K562 (cell line): ENCODE measurements at regions not wholly inside any gene's neighbourhood (a gene's known extent, or its start where the extent isn't known, plus 50 kb on each side); places are given as distances from the start of the nearest gene placed in this dataset.

Source experiments
- ARID1B ChIP-seq: fragments of 450-650 bp; IDR thresholded peaks from 2 replicates; pipeline ENCODE4 v1.6.1; 2016; ENCODE audit warnings: antibody characterized with exemption, mild to moderate bottlenecking, inconsistent platforms
- CBFB ChIP-seq: sonication (generic); formaldehyde crosslinking; IDR thresholded peaks from 2 replicates; pipeline ENCODE4 v1.4.0; 2020; ENCODE audit warnings: mild to moderate bottlenecking, missing genetic modification reagents
- CBX2 ChIP-seq: fragments of 200-600 bp; sonication (generic); IDR thresholded peaks from one replicate; pipeline ENCODE4 v1.6.1; 2012; ENCODE audit warnings: mild to moderate bottlenecking, low read length, inconsistent platforms; ENCODE audit not compliant: insufficient read depth, poor library complexity, severe bottlenecking
- CBX3 ChIP-seq, 2 experiments: IDR thresholded peaks; 1 replicate in 1 of 2; 2 replicates in 1 of 2; pipeline ENCODE4 v1.6.1; 2012; ENCODE audit warnings: inconsistent platforms in 2 of 2, low read length in 2 of 2, borderline replicate concordance in 1 of 2, control low read depth in 1 of 2
- CTBP1 ChIP-seq: fragments of 450-650 bp; IDR thresholded peaks from 2 replicates; pipeline ENCODE4 v1.6.1; 2016; ENCODE audit warnings: borderline replicate concordance
- E2F5 ChIP-seq: sonication (generic); formaldehyde crosslinking; IDR thresholded peaks from 2 replicates; pipeline ENCODE4 v1.8.0; 2022; ENCODE audit warnings: mild to moderate bottlenecking, missing genetic modification reagents
- FIP1L1 ChIP-seq: fragments of 200-400 bp; formaldehyde crosslinking; IDR thresholded peaks from 2 replicates; pipeline ENCODE4 v1.6.1; 2018; ENCODE audit warnings: mild to moderate bottlenecking, low read depth, low read length; ENCODE audit not compliant: poor library complexity, severe bottlenecking
- FUS ChIP-seq: fragments of 200-400 bp; formaldehyde crosslinking; optimal IDR thresholded peaks from 2 replicates; pipeline ENCODE3; 2017; ENCODE audit warnings: low read depth, low read length
- HDAC6 ChIP-seq: IDR thresholded peaks from 2 replicates; pipeline ENCODE4 v1.6.1; 2012; ENCODE audit warnings: low read depth, mild to moderate bottlenecking, control low read depth, inconsistent platforms, low read length, moderate library complexity
- KDM4B ChIP-seq, 2 experiments: fragments of 450-650 bp in 1 of 2; sonication (generic) in 1 of 2; IDR thresholded peaks; 2 replicates each; pipeline ENCODE4 v1.6.1; 2016 to 2017; ENCODE audit warnings: borderline replicate concordance in 2 of 2, antibody characterized with exemption in 1 of 2, low read depth in 1 of 2, mild to moderate bottlenecking in 1 of 2
- LEF1 ChIP-seq: fragments of 450-650 bp; IDR thresholded peaks from 2 replicates; pipeline ENCODE4 v1.6.1; 2016; ENCODE audit warnings: mild to moderate bottlenecking
- MEIS2 ChIP-seq: fragments of 450-650 bp; IDR thresholded peaks from 2 replicates; pipeline ENCODE4 v1.6.1; 2014; ENCODE audit warnings: mild to moderate bottlenecking; ENCODE audit not compliant: partially characterized antibody
- NONO ChIP-seq, 2 experiments: fragments of 200-400 bp in 1 of 2; fragments of 450-650 bp in 1 of 2; formaldehyde crosslinking in 1 of 2; IDR thresholded peaks; 2 replicates each; pipeline ENCODE4 v1.6.1; 2017; ENCODE audit warnings: low read depth in 2 of 2, mild to moderate bottlenecking in 2 of 2, moderate library complexity in 2 of 2, low read length in 1 of 2
- SETDB1 ChIP-seq: IDR thresholded peaks from one replicate; pipeline ENCODE4 v1.6.1; 2012; ENCODE audit warnings: low read length, control low read depth, inconsistent platforms
- SLC30A9 ChIP-seq: fragments of 250-450 bp; sonication (Bioruptor Pico); IDR thresholded peaks from 2 replicates; pipeline ENCODE4 v1.8.0; 2022; ENCODE audit warnings: mild to moderate bottlenecking, moderate library complexity
- SMARCA4 ChIP-seq: fragments of 450-650 bp; IDR thresholded peaks from 2 replicates; pipeline ENCODE4 v1.6.1; 2016
- SPI1 ChIP-seq: IDR thresholded peaks from 2 replicates; pipeline ENCODE4 v1.6.1; 2011; ENCODE audit warnings: low read depth, low read length, control low read depth, borderline replicate concordance
- TRIM24 ChIP-seq, 2 experiments: fragments of 450-650 bp; IDR thresholded peaks; 2 replicates each; pipeline ENCODE4 v1.6.1; 2016
- XRCC5 ChIP-seq: fragments of 200-400 bp; formaldehyde crosslinking; IDR thresholded peaks from 2 replicates; pipeline ENCODE4 v1.6.1; 2017; ENCODE audit warnings: low read depth, mild to moderate bottlenecking, low read length
- ZNF41 ChIP-seq: fragments of 250-450 bp; sonication (Bioruptor Pico); conservative IDR thresholded peaks from 2 replicates; pipeline ENCODE4 v1.4.0; 2020; ENCODE audit warnings: mild to moderate bottlenecking
- ZNF589 ChIP-seq: fragments of 200-800 bp; sonication (Bioruptor generic); IDR thresholded peaks from 2 replicates; pipeline ENCODE4 v1.6.1; 2016; ENCODE audit warnings: low read depth, missing genetic modification characterization, missing compliant biosample characterization
- TF ChIP-seq, protein P1 (sequence below), 2 experiments: IDR thresholded peaks in 1 of 2; conservative IDR thresholded peaks in 1 of 2; 2 replicates each; pipeline ENCODE4 v1.6.1; 2016; ENCODE audit warnings: low read depth in 2 of 2, mild to moderate bottlenecking in 1 of 2, missing compliant biosample characterization in 1 of 2, missing genetic modification characterization in 1 of 2, moderate library complexity in 1 of 2
- TF ChIP-seq, protein P2 (sequence below): sonication (generic); formaldehyde crosslinking; IDR thresholded peaks from 2 replicates; pipeline ENCODE4 v1.9.0; 2022; ENCODE audit warnings: mild to moderate bottlenecking, missing genetic modification reagents
- TF ChIP-seq, protein P3 (sequence below): fragments of 200-400 bp; formaldehyde crosslinking; IDR thresholded peaks from 2 replicates; pipeline ENCODE4 v1.6.1; 2017; ENCODE audit warnings: mild to moderate bottlenecking, low read depth, low read length, moderate library complexity

GRCh38 chr1:113265196-113265595 is 125.1 kb upstream of the MAGI3 start (continued):
- TF ChIP-seq SLC30A9 (CRISPR knock-in tag) (no peak), ZNF41 (CRISPR knock-in tag) (no peak), E2F5 (CRISPR knock-in tag) (no peak), SETDB1 (no peak), ZNF589 (CRISPR knock-in tag) (no peak), LEF1 (no peak), HDAC6 (no peak), CBX2 (no peak), CTBP1 (peak; percentile 39; the same call in 1 of the 2 replicates), TRIM24 (IDR thresholded peaks at IDR 0.05) (no peak), SMARCA4 (0 out of 2 replicates have a peak, but pooled peaks have one; percentile 23), XRCC5 (no peak), KDM4B (IDR thresholded peaks at IDR 0.05; ENCODE audit: borderline replicate concordance in 2 of 2, low read depth in 1 of 2) (no peak), ARID1B (peak; percentile 63), NONO (IDR thresholded peaks at IDR 0.05; ENCODE audit: low read depth in 2 of 2, low read length in 1 of 2) (no peak), MEIS2 (peak; percentile 61), CBFB (no peak), FUS (no peak), CBX3 (IDR thresholded peaks at IDR 0.05; ENCODE audit: borderline replicate concordance in 1 of 2, low read length in 2 of 2) (no peak), SPI1 (no peak), FIP1L1 (no peak)
- TF ChIP-seq, protein P1, sequence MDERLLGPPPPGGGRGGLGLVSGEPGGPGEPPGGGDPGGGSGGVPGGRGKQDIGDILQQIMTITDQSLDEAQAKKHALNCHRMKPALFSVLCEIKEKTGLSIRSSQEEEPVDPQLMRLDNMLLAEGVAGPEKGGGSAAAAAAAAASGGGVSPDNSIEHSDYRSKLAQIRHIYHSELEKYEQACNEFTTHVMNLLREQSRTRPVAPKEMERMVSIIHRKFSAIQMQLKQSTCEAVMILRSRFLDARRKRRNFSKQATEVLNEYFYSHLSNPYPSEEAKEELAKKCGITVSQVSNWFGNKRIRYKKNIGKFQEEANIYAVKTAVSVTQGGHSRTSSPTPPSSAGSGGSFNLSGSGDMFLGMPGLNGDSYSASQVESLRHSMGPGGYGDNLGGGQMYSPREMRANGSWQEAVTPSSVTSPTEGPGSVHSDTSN (CRISPR knock-in tag; IDR thresholded peaks at IDR 0.05; ENCODE audit: low read depth): no peak
- TF ChIP-seq, protein P1 (tag; conservative IDR thresholded peaks at IDR 0.05; ENCODE audit: low read depth): 0 out of 2 replicates have a peak, but pooled peaks have one; percentile 11
- TF ChIP-seq, protein P2, sequence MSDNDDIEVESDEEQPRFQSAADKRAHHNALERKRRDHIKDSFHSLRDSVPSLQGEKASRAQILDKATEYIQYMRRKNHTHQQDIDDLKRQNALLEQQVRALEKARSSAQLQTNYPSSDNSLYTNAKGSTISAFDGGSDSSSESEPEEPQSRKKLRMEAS (CRISPR knock-in tag): no peak
- TF ChIP-seq, protein P3, sequence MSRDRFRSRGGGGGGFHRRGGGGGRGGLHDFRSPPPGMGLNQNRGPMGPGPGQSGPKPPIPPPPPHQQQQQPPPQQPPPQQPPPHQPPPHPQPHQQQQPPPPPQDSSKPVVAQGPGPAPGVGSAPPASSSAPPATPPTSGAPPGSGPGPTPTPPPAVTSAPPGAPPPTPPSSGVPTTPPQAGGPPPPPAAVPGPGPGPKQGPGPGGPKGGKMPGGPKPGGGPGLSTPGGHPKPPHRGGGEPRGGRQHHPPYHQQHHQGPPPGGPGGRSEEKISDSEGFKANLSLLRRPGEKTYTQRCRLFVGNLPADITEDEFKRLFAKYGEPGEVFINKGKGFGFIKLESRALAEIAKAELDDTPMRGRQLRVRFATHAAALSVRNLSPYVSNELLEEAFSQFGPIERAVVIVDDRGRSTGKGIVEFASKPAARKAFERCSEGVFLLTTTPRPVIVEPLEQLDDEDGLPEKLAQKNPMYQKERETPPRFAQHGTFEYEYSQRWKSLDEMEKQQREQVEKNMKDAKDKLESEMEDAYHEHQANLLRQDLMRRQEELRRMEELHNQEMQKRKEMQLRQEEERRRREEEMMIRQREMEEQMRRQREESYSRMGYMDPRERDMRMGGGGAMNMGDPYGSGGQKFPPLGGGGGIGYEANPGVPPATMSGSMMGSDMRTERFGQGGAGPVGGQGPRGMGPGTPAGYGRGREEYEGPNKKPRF: no peak
